HUDEP-2 (cell line): ENCODE measurements at regions not wholly inside any gene's neighbourhood (a gene's known extent, or its start where the extent isn't known, plus 50 kb on each side); places are given as distances from the start of the nearest gene placed in this dataset.
"Not testable (repeated sequence)": the region's sequence is repeated elsewhere in the genome, so short reads cannot be mapped to it uniquely, and the experiment has no call there.

Experiments
- DNase-seq, 76 experiments: peaks; one replicate each; lab custom pipeline; 2025; ENCODE audit not compliant: unreplicated experiment in 76 of 76; lab: John Stamatoyannopoulos, UW

- no peak for DNase-seq
Measured at GRCh38 chr6:12537389-12537788, 179.2 kb upstream of the PHACTR1 start.

GRCh38 chr6:12538881-12539357 is 177.6 kb upstream of the PHACTR1 start:
- DNase-seq, result no peak

GRCh38 chr6:12542319-12543115 is 174.1 kb upstream of the PHACTR1 start:
- not testable (repeated sequence) for DNase-seq

GRCh38 chr6:12543953-12544352 is 172.6 kb upstream of the PHACTR1 start:
- DNase-seq, result no peak

GRCh38 chr6:12544821-12545565 is 171.6 kb upstream of the PHACTR1 start:
- no peak for DNase-seq

- DNase-seq, result no peak
Measured at GRCh38 chr6:12545619-12546409, 170.8 kb upstream of the PHACTR1 start.

- DNase-seq, result no peak
Measured at GRCh38 chr6:12546410-12547002, 170.1 kb upstream of the PHACTR1 start.

- DNase-seq, result no peak
Measured at GRCh38 chr6:12548526-12548925, 168.0 kb upstream of the PHACTR1 start.

GRCh38 chr6:12549445-12549844 is 167.1 kb upstream of the PHACTR1 start:
- not testable (repeated sequence) for DNase-seq

- DNase-seq, result not testable (repeated sequence)
Measured at GRCh38 chr6:12554820-12555219, 161.7 kb upstream of the PHACTR1 start.

- DNase-seq, result no peak
Measured at GRCh38 chr6:12555267-12555666, 161.3 kb upstream of the PHACTR1 start.

- no peak for DNase-seq
Measured at GRCh38 chr6:12555781-12556180, 160.8 kb upstream of the PHACTR1 start.

- no peak for DNase-seq
Measured at GRCh38 chr6:12557765-12558164, 158.8 kb upstream of the PHACTR1 start.

GRCh38 chr6:12560315-12560714 is 156.3 kb upstream of the PHACTR1 start:
- DNase-seq, result no peak

- DNase-seq, result no peak
Measured at GRCh38 chr6:12566618-12567123, 149.9 kb upstream of the PHACTR1 start.

- no peak for DNase-seq
Measured at GRCh38 chr6:12567682-12568081, 148.9 kb upstream of the PHACTR1 start.

GRCh38 chr6:12569646-12570045 is 146.9 kb upstream of the PHACTR1 start:
- DNase-seq, result no peak

GRCh38 chr6:12570461-12571030 is 146.0 kb upstream of the PHACTR1 start:
- no peak for DNase-seq

GRCh38 chr6:12572896-12573827 is 143.4 kb upstream of the PHACTR1 start:
- DNase-seq, result no peak
